Neural crest cell (in vitro differentiated cells): ENCODE measurements at regions not wholly inside any gene's neighbourhood (a gene's known extent, or its start where the extent isn't known, plus 50 kb on each side); places are given as distances from the start of the nearest gene placed in this dataset.

Experiments used
- DNase-seq: peaks from one replicate; pipeline ENCODE4 v3.0.0; 2021; ENCODE audit warnings: low read depth, mixed read lengths, low spot score
- H3K27ac Mint-ChIP-seq: one replicate; pipeline ENCODE4 v1.8.0; 2021; ENCODE audit warnings: mild to moderate bottlenecking, mixed read lengths; ENCODE audit not compliant: unreplicated experiment
- H3K27me3 Mint-ChIP-seq: 2 replicates; pipeline ENCODE4 v1.8.0; 2021; ENCODE audit warnings: low read depth, mild to moderate bottlenecking, mixed read lengths
- H3K36me3 Mint-ChIP-seq: 2 replicates; pipeline ENCODE4 v1.8.0; 2021; ENCODE audit warnings: low read depth, mild to moderate bottlenecking, mixed read lengths
- H3K4me1 Mint-ChIP-seq: 2 replicates; pipeline ENCODE4 v1.8.0; 2021; ENCODE audit warnings: mixed read lengths
- H3K4me3 Mint-ChIP-seq: one replicate; pipeline ENCODE4 v1.8.0; 2021; ENCODE audit warnings: mild to moderate bottlenecking, mixed read lengths
- H3K9me3 Mint-ChIP-seq: 2 replicates; pipeline ENCODE4 v1.8.0; 2021; ENCODE audit warnings: mixed read lengths
- TF ChIP-seq, protein P1 (sequence below): fragments of 200-600 bp; sonication (generic); conservative IDR thresholded peaks from 2 replicates; pipeline ENCODE4 v1.5.0; 2021; ENCODE audit warnings: antibody characterized with exemption, mild to moderate bottlenecking

DNA sequence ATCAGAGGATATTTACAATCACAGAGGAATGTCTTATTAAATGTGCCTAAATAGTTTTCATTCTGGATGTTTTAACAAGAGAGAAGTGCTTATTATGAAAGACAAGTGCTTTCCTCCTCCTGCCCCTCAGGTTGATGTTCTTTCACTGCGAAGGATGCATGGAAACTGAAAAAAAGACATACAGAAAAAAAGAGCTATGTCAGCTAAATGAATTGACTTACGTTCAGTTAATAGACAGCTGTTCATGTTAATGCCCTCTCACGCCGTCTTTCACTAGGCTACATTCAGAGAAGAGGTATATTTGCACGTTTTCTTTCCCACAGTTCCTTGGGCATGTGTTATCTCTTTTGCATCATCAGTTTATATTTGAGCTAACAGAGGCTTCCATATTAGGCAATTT lies 821.8 kb upstream of the PCDH9 start:
- no peak overlapping the region for H3K27ac Mint-ChIP-seq
- no peak for DNase-seq
- H3K4me1 Mint-ChIP-seq, result no peaks in the 10 kb centered on the region
- TF ChIP-seq, protein P1, sequence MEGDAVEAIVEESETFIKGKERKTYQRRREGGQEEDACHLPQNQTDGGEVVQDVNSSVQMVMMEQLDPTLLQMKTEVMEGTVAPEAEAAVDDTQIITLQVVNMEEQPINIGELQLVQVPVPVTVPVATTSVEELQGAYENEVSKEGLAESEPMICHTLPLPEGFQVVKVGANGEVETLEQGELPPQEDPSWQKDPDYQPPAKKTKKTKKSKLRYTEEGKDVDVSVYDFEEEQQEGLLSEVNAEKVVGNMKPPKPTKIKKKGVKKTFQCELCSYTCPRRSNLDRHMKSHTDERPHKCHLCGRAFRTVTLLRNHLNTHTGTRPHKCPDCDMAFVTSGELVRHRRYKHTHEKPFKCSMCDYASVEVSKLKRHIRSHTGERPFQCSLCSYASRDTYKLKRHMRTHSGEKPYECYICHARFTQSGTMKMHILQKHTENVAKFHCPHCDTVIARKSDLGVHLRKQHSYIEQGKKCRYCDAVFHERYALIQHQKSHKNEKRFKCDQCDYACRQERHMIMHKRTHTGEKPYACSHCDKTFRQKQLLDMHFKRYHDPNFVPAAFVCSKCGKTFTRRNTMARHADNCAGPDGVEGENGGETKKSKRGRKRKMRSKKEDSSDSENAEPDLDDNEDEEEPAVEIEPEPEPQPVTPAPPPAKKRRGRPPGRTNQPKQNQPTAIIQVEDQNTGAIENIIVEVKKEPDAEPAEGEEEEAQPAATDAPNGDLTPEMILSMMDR, result no peak
- H3K36me3 Mint-ChIP-seq, result peaks cover under 1% of the 10 kb centered on the region
- H3K4me3 Mint-ChIP-seq, result no peak overlapping the region
- peaks cover 3% of the 10 kb centered on the region for H3K9me3 Mint-ChIP-seq
- H3K27me3 Mint-ChIP-seq, result no peaks in the 10 kb centered on the region

DNA sequence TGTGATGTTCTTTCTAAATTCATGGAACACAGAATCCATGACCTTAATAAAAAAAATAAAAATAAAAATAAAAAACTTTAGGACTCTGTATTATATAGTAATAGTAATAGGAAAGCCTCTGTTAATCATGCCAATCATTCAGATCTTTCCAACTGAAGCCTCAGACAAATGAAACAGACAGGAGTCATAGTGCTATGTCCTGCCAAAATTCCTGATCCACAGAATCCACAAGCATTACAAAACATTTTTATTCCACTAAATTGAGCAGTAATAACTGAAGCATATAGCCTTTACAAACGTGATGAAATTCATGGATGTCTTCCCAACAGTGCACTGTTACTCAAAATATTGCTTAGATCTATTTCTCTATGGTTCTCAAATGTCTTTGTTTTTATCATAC lies 820.6 kb upstream of the PCDH9 start:
- Mint-ChIP-seq H3K36me3 (no peaks in the 10 kb centered on the region), H3K27ac (no peak overlapping the region), H3K27me3 (no peaks in the 10 kb centered on the region), H3K4me1 (no peaks in the 10 kb centered on the region), H3K9me3 (no peaks in the 10 kb centered on the region), H3K4me3 (no peak overlapping the region)
- TF ChIP-seq, protein P1, result no peak
- no peak for DNase-seq

DNA sequence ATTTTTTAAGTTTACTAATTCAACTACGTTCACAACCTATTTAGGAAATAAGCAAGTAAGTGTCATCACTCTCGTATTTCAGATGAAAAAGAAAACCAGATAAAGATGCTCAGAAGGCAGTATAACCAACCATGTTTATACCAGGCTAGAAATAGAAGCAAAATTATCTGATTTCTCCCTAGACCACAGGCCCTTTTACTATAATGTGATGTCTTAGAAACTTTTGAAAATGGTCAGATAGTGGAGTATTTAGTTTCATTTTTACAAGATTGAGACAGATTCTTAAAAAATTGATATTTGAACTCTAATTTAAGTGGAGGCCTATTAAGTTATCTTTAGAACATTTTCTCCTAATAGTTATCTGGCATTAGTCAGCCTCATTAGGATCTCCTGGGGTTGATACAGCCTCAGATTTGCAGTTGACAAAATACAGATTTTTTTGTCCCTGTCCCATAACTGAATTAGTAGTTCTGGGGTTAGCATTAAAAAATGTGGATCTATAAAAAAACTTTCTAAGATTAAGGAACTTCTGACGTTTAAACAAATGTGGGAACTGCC lies 818.7 kb upstream of the PCDH9 start:
- H3K27ac Mint-ChIP-seq, result no peak overlapping the region
- no peaks in the 10 kb centered on the region for H3K36me3 Mint-ChIP-seq
- H3K4me1 Mint-ChIP-seq, result no peaks in the 10 kb centered on the region
- DNase-seq, result no peak
- H3K9me3 Mint-ChIP-seq, result no peaks in the 10 kb centered on the region
- H3K27me3 Mint-ChIP-seq, result no peaks in the 10 kb centered on the region
- TF ChIP-seq, protein P1, result no peak
- no peak overlapping the region for H3K4me3 Mint-ChIP-seq

DNA sequence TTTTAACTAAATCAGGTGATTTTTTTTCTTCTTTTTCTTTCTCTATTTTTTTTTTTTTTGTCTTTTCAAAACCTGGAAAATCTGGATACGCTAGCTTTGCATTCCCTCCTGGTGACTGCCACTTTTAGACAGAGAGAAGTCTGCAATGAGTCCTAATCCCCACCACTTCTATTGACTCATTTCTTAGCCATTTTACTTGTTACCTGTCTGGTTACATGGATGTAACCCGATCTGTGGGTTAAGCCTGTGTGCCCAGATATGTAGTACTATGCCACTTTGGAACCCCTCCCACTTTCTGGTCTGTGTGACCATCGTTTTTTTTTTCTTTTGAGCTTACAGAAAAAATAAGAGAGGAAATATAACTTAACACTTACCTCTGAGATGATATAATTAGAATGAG lies 817.8 kb upstream of the PCDH9 start:
- no peaks in the 10 kb centered on the region for H3K9me3 Mint-ChIP-seq
- TF ChIP-seq, protein P1, result no peak
- no peaks in the 10 kb centered on the region for H3K4me1 Mint-ChIP-seq
- DNase-seq, result no peak
- no peak overlapping the region for H3K27ac Mint-ChIP-seq
- H3K27me3 Mint-ChIP-seq, result no peaks in the 10 kb centered on the region
- no peaks in the 10 kb centered on the region for H3K36me3 Mint-ChIP-seq
- no peak overlapping the region for H3K4me3 Mint-ChIP-seq

DNA sequence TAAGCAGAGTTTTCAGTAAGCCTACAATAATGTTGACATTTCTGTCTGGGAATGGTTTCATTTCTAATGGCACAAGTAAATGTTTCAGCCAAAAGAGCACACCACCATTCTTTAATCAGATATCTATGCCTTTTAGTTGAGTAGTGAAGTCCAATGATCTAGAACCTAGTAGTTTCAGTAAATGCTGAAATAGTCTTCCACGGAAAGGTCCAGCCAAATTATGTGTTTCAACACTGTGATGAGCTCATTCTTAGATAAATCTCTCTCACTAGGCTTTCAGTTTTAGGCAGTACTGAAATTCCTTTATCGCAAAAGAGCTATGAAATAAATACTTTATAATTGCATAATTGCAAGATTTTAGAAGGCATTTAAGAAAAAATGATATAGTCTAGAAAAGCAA lies 816.8 kb upstream of the PCDH9 start:
- Mint-ChIP-seq H3K4me1 (no peaks in the 10 kb centered on the region), H3K4me3 (no peak overlapping the region), H3K36me3 (no peaks in the 10 kb centered on the region), H3K27me3 (no peaks in the 10 kb centered on the region), H3K9me3 (no peaks in the 10 kb centered on the region), H3K27ac (no peak overlapping the region)
- TF ChIP-seq, protein P1, result no peak
- no peak for DNase-seq
